Endothelial cell of umbilical vein (primary cell): ENCODE measurements at regions not wholly inside any gene's neighbourhood (a gene's known extent, or its start where the extent isn't known, plus 50 kb on each side); places are given as distances from the start of the nearest gene placed in this dataset.

Source experiments
- BruUV-seq: library from RNA; stranded (reverse); fragments of 400-500 nt; replicated peaks from 2 replicates; lab custom pipeline; 2021; lab: Mats Ljungman, UMichigan
- CTCF ChIA-PET: fragments of 300-600, 350-600 bp; sonication (Branson Sonifier 250); formaldehyde crosslinking; loops from one replicate; lab custom pipeline; 2021; ENCODE audit warnings: antibody characterized with exemption, inconsistent platforms; lab: Charles Lee
- POLR2A ChIA-PET: fragments of 300-600, 350-600 bp; sonication (Branson Sonifier 250); formaldehyde crosslinking; loops from one replicate; lab custom pipeline; 2021; ENCODE audit warnings: antibody characterized with exemption, inconsistent platforms; lab: Charles Lee
- DNase-seq: peaks from one replicate; pipeline ENCODE4 v3.0.0-alpha.2; 2011; ENCODE audit warnings: low read depth, low spot score
- FAIRE-seq: peaks from 2 replicates; lab custom pipeline; 2011; peaks lifted over from hg19 to GRCh38; lab: Jason Lieb, UNC
- H2AFZ ChIP-seq: 2 replicates; pipeline ENCODE4 v1.6.0; 2012; ENCODE audit warnings: low read depth, low read length, control low read depth, inconsistent platforms
- H3K27ac ChIP-seq: 2 replicates; pipeline ENCODE4 v1.5.1; 2011; ENCODE audit warnings: low read depth, mild to moderate bottlenecking, control low read depth, low read length, moderate library complexity; ENCODE audit not compliant: insufficient read depth
- H3K27me3 ChIP-seq, 2 experiments: 2 replicates each; pipeline versions ENCODE4 v1.6.0 to v1.6.1; 2011; ENCODE audit warnings: low read length in 2 of 2, mixed read lengths in 1 of 2; ENCODE audit not compliant: control insufficient read depth in 2 of 2, insufficient read depth in 2 of 2
- H3K36me3 ChIP-seq, 2 experiments: 2 replicates in 1 of 2; 3 replicates in 1 of 2; pipeline ENCODE4 v1.5.1; 2011; ENCODE audit warnings: low read length in 2 of 2, mild to moderate bottlenecking in 1 of 2, moderate library complexity in 1 of 2; ENCODE audit not compliant: control insufficient read depth in 2 of 2, insufficient read depth in 2 of 2; ENCODE audit errors: extremely low read depth in 1 of 2
- H3K4me1 ChIP-seq: 3 replicates; pipeline ENCODE4 v1.5.1; 2011; ENCODE audit warnings: mild to moderate bottlenecking, low read length; ENCODE audit not compliant: control insufficient read depth, insufficient read depth; ENCODE audit errors: extremely low read depth
- H3K4me2 ChIP-seq: 2 replicates; pipeline ENCODE4 v1.6.1; 2011; ENCODE audit warnings: low read length, control low read depth, mixed read lengths; ENCODE audit not compliant: insufficient read depth
- H3K4me3 ChIP-seq, 3 experiments: fragments of 200-600 bp in 1 of 3; sonication (generic), shearing (Covaris generic) in 1 of 3; replicated peaks in 1 of 3; 2 replicates each; pipeline ENCODE4 v1.5.1; 2011 to 2016; ENCODE audit warnings: control low read depth in 3 of 3, low read length in 3 of 3, mild to moderate bottlenecking in 2 of 3, inconsistent platforms in 1 of 3, low read depth in 1 of 3, moderate library complexity in 1 of 3; ENCODE audit not compliant: insufficient read depth in 1 of 3
- H3K79me2 ChIP-seq: 2 replicates; pipeline ENCODE4 v1.6.0; 2012; ENCODE audit warnings: low read length, inconsistent platforms; ENCODE audit not compliant: control insufficient read depth, insufficient read depth
- H3K9ac ChIP-seq: replicated peaks from 2 replicates; pipeline ENCODE3; 2011; ENCODE audit warnings: low read length, control low read depth; ENCODE audit not compliant: insufficient read depth; ENCODE audit errors: extremely low read depth
- H3K9me1 ChIP-seq: replicated peaks from 3 replicates; pipeline ENCODE4 v1.6.0; 2011; ENCODE audit warnings: mild to moderate bottlenecking, low read length; ENCODE audit not compliant: control insufficient read depth, insufficient read depth; ENCODE audit errors: extremely low read depth
- H3K9me3 ChIP-seq: replicated peaks from 2 replicates; pipeline ENCODE4 v1.5.1; 2012; ENCODE audit warnings: low read length, inconsistent platforms; ENCODE audit not compliant: control insufficient read depth, insufficient read depth
- H4K20me1 ChIP-seq: replicated peaks from 2 replicates; pipeline ENCODE3; 2011; ENCODE audit warnings: mild to moderate bottlenecking, low read length; ENCODE audit not compliant: control insufficient read depth, insufficient read depth; ENCODE audit errors: extremely low read depth
- EZH2 ChIP-seq: IDR thresholded peaks from 2 replicates; pipeline ENCODE4 v1.6.1; 2012; ENCODE audit warnings: borderline replicate concordance, low read depth, mild to moderate bottlenecking, moderate library complexity, low read length, inconsistent platforms; ENCODE audit not compliant: severe bottlenecking
- FOS ChIP-seq: IDR thresholded peaks from 2 replicates; pipeline ENCODE4 v1.6.1; 2011; ENCODE audit warnings: mild to moderate bottlenecking, low read length, moderate library complexity, borderline replicate concordance; ENCODE audit not compliant: insufficient read depth
- GATA2 ChIP-seq: IDR thresholded peaks from 2 replicates; pipeline ENCODE4 v1.7.0; 2011; ENCODE audit warnings: low read depth, mild to moderate bottlenecking, moderate library complexity, mixed read lengths, low read length; ENCODE audit not compliant: insufficient read length, insufficient read depth
- JUN ChIP-seq: IDR thresholded peaks from 2 replicates; pipeline ENCODE4 v1.6.1; 2011; ENCODE audit warnings: borderline replicate concordance, low read depth; ENCODE audit not compliant: insufficient read length, insufficient read depth
- MYC ChIP-seq: IDR thresholded peaks from one replicate; pipeline ENCODE4 v1.6.1; 2011; ENCODE audit warnings: mild to moderate bottlenecking, low read depth, low read length
- POLR2A ChIP-seq: IDR thresholded peaks from 2 replicates; pipeline ENCODE4 v1.6.1; 2012; ENCODE audit warnings: low read depth, mild to moderate bottlenecking, control low read depth, low read length
- POLR2AphosphoS5 ChIP-seq: IDR thresholded peaks from 2 replicates; pipeline ENCODE4 v1.6.1; 2012; ENCODE audit warnings: low read depth, mild to moderate bottlenecking, control low read depth, low read length, moderate library complexity; ENCODE audit not compliant: insufficient read depth
- dilution Hi-C: fragments of 300-500 bp; cut with MboI; formaldehyde crosslinking; loops from one replicate; pipeline ENCODE4 v1.15.0; 2019; ENCODE audit warnings: low sequenced_read_pairs; ENCODE audit not compliant: extremely low pct_ligation_motif_present
- intact Hi-C: fragments of 100-400 bp; cut with micrococcal nuclease; formaldehyde crosslinking; loops from one replicate; pipeline ENCODE4 v1.10.0; 2022
- TF ChIP-seq, protein P1 (sequence below): IDR thresholded peaks from 2 replicates; pipeline ENCODE4 v1.6.1; 2011; ENCODE audit not compliant: insufficient read depth, insufficient read length
- TF ChIP-seq, protein P2 (sequence below), 2 donors: IDR thresholded peaks; 1 replicate in 1 of 2; 2 replicates in 1 of 2; pipeline ENCODE4 v1.5.1; 2011; ENCODE audit warnings: low read length in 2 of 2, mild to moderate bottlenecking in 2 of 2, moderate library complexity in 2 of 2, control low read depth in 1 of 2, inconsistent platforms in 1 of 2, low read depth in 1 of 2; ENCODE audit not compliant: insufficient read depth in 1 of 2; ENCODE audit errors: extremely low read depth in 1 of 2

DNA sequence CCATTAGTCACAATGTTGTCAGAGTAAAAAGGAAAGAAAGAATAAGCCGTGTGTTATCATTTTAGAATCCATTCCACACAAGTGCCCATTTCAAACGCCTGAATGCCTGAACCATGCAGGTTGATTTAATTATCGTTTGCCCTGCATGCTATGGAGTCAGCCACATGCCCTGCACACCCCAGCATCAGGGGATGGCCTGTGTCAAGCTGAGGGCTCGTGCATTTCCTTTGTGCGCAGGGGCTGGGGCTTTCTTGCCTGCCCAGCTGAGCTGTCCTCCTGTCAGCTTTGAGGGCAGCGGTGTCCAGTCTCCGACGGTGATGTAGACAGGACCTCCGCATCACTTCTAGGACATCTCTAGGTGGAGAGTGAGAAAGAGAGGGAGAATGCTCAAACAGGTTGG is 200.4 kb downstream of the TSN start:
- Histone ChIP-seq H3K4me2 (no peak overlapping the region), H3K9me3 (no peaks in the 10 kb centered on the region), H3K36me3 (no peaks in the 10 kb centered on the region), H3K4me3 (no peak overlapping the region), H3K9me1 (no peaks in the 10 kb centered on the region), H3K9ac (no peak overlapping the region), H4K20me1 (no peaks in the 10 kb centered on the region), H3K27ac (no peak overlapping the region), H3K27me3 (no peaks in the 10 kb centered on the region), H2AFZ (no peak overlapping the region), H3K79me2 (no peaks in the 10 kb centered on the region), H3K4me1 (no peaks in the 10 kb centered on the region)
- BruUV-seq, result no TSS peak
- intact Hi-C loops, result no loop called here
- POLR2A ChIA-PET, result no interaction called here
- dilution Hi-C loops, result no loop called here
- no peak for DNase-seq
- CTCF ChIA-PET, result interaction anchor here (1.5 kb wide), 1 partner anchor 19 kb away, joined by 3 read pairs; no protein-coding TSS in a partner anchor
- no peak for FAIRE-seq
- TF ChIP-seq, protein P1, sequence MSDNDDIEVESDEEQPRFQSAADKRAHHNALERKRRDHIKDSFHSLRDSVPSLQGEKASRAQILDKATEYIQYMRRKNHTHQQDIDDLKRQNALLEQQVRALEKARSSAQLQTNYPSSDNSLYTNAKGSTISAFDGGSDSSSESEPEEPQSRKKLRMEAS, result no peak
- no peak for TF ChIP-seq GATA2
- TF ChIP-seq POLR2AphosphoS5, result no peak

DNA sequence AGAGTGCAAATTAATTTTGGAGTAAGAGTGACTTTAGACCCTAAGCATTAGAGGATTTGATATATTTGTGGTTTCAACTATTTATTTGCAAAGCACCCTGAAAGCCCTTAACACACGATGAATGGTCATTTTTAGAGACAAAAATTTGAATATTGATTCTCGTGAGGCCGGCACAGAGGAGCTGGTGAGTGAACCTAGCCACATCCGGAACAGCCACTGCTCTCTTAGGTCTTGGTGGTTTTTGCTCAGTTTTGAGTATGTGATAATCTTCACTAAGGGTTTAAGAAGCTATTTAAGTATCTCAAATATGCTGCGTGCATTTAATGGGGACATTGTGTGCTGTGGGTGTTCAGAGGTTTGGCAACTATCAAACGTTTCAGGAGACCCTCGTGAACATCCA is 204.8 kb downstream of the TSN start:
- no peaks in the 10 kb centered on the region for H3K79me2 ChIP-seq
- H3K27ac ChIP-seq, result no peak overlapping the region
- TF ChIP-seq, protein P1, result no peak
- TF ChIP-seq, protein P2, sequence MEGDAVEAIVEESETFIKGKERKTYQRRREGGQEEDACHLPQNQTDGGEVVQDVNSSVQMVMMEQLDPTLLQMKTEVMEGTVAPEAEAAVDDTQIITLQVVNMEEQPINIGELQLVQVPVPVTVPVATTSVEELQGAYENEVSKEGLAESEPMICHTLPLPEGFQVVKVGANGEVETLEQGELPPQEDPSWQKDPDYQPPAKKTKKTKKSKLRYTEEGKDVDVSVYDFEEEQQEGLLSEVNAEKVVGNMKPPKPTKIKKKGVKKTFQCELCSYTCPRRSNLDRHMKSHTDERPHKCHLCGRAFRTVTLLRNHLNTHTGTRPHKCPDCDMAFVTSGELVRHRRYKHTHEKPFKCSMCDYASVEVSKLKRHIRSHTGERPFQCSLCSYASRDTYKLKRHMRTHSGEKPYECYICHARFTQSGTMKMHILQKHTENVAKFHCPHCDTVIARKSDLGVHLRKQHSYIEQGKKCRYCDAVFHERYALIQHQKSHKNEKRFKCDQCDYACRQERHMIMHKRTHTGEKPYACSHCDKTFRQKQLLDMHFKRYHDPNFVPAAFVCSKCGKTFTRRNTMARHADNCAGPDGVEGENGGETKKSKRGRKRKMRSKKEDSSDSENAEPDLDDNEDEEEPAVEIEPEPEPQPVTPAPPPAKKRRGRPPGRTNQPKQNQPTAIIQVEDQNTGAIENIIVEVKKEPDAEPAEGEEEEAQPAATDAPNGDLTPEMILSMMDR (IDR thresholded peaks at IDR 0.05; ENCODE audit: extremely low read depth in 1 of 2, insufficient read depth in 1 of 2, low read depth in 1 of 2, low read length in 2 of 2), result no peak
- TF ChIP-seq POLR2AphosphoS5 (no peak), JUN (no peak), EZH2 (no peak), POLR2A (no peak), GATA2 (no peak), MYC (no peak), FOS (no peak)
- H3K27me3 ChIP-seq, result no peaks in the 10 kb centered on the region
- intact Hi-C loops, result no loop called here
- BruUV-seq, result no TSS peak
- H3K4me3 ChIP-seq, result no peak overlapping the region
- H3K9me3 ChIP-seq, result no peaks in the 10 kb centered on the region
- dilution Hi-C loops, result no loop called here
- H4K20me1 ChIP-seq, result no peaks in the 10 kb centered on the region
- H2AFZ ChIP-seq, result no peak overlapping the region
- H3K9ac ChIP-seq, result no peak overlapping the region
- no peak overlapping the region for H3K4me2 ChIP-seq
- H3K36me3 ChIP-seq, result no peaks in the 10 kb centered on the region
- DNase-seq (no peak), FAIRE-seq (no peak)
- no peaks in the 10 kb centered on the region for H3K9me1 ChIP-seq
- ChIA-PET POLR2A (no interaction called here), CTCF (no interaction called here)
- H3K4me1 ChIP-seq, result no peaks in the 10 kb centered on the region
